DMS53 treated with DMSO at 0.1 percent for 48 hours (cell line): ENCODE measurements at regions not wholly inside any gene's neighbourhood (a gene's known extent, or its start where the extent isn't known, plus 50 kb on each side); places are given as distances from the start of the nearest gene placed in this dataset.
"Not testable (repeated sequence)": the region's sequence is repeated elsewhere in the genome, so short reads cannot be mapped to it uniquely, and the experiment has no call there.

Source experiments
- DNase-seq: peaks from one replicate; lab custom pipeline; 2025; ENCODE audit not compliant: unreplicated experiment; lab: John Stamatoyannopoulos, UW

GRCh38 chr7:45402480-45403218, 171.5 kb upstream of the ADCY1 start:
- DNase-seq = no peak

DNA sequence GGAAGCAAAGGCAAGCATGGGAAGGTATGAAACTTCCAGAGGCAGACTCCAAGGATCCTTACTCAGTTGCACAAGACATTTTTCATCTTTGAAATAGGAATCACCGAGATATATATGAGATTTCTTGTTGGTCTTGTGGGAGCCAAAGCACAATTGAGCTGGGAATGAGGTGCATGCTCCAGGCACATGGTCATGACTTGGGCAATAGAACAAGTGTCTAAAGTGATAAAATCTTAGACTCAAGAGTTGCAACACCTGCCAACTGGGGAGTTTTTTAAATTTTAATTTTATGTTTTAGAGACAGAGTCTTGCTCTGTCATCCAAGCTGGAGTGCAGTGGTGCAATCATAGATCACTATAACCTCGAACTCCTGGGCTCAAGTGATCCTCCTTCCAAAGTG, 169.5 kb upstream of the ADCY1 start:
- no peak for DNase-seq

DNA sequence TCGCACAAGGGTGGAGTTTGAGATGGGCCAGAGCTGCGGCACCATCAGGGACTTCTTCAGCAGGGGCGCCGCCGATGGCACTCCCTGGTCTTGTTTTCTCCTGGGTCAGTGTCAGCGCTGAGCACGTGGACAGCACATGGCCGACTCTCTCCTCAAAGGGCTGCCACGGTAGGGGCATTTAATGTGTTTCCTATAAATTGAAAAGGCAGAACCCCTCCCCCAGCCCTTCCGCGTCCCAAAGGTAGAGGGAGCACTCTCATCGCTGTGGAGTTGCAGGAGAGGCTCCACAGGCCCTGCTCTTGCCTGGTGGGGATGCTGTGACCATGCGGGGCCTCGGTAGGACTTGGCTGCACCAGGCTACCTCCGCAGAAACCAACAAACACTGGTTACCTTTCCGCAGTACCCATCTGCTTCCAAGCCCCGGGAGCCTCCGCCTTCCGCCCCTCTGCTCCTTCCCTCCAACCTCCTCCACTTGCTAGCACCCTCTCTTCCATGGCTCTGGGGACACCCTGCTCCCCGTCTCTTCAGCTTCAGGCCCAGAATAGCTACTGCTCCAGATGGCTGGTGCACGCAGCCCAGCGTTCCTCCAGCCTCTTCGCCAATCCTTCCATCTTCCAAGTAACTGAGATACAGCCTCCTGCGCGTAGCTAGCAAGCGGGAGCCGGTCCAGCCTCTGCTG, 166.3 kb upstream of the ADCY1 start:
- no peak for DNase-seq

DNA sequence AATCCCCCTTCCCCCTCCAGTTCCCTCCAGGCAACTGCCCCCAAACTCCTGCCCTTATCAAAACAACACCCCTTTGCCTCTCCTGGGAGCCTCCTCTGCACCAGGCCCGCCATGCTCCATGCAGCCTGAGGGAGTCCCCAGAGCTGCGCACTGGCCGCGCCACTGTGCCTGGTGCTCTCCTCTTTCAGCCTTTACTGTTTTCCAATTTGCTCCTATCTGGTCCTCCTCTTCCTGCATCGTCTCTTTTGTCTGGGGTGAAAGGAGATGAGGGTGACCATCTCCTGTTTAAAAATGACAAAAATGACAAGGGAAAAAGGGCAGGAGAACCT, 165.8 kb upstream of the ADCY1 start:
- DNase-seq = no peak

DNA sequence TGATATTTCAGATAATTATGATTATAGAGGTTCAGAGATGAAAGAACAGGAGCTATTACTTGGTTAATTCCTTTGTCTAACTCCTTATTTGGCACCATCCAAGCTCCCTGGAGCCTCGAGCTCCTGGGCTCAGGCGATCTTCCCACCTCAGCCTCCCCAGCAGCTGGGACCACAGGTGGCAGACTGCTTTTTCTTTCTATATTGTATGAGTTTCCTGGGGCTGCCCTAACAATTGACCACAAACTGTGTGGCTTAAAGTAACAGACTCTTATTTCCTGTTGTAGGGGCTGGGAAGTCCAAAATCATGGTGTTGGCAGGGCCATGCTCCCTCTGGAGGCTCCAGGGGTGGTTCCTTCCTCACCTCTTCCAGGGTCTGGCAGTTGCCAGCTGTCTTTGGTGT, 163.3 kb upstream of the ADCY1 start:
- no peak for DNase-seq

- no peak for DNase-seq
Measured at GRCh38 chr7:45413419-45413818, 160.7 kb upstream of the ADCY1 start.

- no peak for DNase-seq
Measured at GRCh38 chr7:45414226-45414625, 159.9 kb upstream of the ADCY1 start.

GRCh38 chr7:45415265-45415664, 158.9 kb upstream of the ADCY1 start:
- no peak for DNase-seq

GRCh38 chr7:45416846-45417245, 157.3 kb upstream of the ADCY1 start:
- DNase-seq = no peak

DNA sequence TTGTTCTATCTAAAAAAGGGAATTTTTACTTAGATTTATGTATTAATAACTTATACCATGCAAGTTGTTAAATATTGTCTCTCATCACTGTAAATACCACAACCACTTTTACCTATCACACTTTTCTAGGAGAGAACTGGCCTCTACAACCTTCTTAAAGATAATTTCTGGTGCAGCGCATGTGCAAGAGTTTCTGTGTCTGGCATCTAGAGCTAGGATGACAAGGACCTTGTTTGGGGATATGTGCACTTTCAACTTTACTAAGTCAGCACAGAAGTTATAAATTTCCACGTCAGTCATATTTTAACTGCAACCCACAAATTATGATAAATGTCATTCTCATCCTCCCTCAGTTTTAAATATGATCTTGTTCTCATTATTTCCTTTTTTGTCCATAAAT, 156.9 kb upstream of the ADCY1 start:
- DNase-seq = no peak

- DNase-seq = no peak
Measured at GRCh38 chr7:45417735-45418134, 156.4 kb upstream of the ADCY1 start.

GRCh38 chr7:45420843-45421495, 153.2 kb upstream of the ADCY1 start:
- DNase-seq = no peak

- no peak for DNase-seq
Measured at GRCh38 chr7:45421806-45422205, 152.4 kb upstream of the ADCY1 start.

DNA sequence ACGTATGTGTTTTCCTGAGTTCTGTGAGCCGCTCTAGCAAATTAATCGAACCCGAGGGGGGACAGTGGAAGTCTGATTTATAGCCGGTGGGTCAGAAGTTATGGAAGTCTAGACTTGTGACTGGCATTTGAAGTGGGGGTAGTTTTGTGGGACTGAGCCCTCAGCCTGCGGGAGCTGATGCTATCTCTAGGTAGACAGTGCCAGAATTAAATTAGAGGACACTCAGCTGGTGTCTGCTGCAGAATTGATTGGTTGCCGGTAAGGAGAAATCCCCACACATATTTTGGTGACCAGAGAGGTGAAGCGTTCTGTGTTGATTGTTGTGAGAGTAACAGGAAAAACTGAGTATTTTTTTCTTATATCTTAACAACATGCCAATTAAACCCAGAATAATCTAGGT, 143.8 kb upstream of the ADCY1 start:
- DNase-seq = no peak

DNA sequence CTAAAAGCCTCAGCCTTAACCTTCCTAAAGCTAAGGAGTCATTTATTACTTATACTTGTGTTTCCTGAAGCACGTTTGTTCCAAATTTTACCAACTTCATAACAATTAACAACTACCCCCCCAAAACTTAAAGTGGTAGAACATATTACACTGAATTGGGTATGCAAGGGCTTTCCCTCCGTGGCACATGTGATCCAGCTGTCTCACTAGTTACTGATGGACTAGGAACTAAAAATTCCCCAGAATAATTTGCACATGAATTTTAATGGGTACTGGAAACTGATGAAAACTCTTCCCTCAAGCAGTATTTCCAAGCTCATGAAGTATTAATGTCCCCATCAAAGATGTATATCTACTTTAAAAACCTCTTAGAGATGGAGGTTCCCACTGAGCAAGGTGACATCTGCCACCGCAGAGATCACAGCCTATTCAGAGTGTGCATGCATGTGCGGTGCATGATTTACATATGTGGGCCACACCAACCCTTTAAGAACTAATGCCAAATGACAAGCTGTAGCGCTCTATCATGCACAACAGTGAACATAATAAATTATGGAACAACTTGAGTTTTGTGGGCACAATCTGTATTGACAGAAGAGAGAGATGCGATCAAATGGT, 139.9 kb upstream of the ADCY1 start:
- no peak for DNase-seq

DNA sequence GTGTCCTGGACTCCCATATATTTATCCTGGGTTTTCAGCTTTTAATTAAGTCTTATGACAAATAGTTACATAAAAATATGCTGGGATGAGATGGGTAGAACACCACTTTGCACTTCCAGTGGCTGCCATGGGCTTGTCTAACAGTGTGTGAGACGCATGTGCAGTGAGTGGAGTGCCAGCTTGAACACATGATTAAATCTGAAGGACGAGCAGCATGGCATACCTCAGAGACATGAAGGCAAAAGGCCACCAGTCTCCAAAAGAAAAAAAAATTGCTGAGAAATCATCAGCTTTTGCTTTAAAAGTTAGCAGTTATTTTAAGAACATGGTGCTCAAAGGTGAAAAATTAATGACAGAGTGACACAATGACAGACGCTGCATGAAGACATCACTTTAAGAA, 139.0 kb upstream of the ADCY1 start:
- DNase-seq = no peak

GRCh38 chr7:45435846-45436245, 138.3 kb upstream of the ADCY1 start:
- no peak for DNase-seq

DNA sequence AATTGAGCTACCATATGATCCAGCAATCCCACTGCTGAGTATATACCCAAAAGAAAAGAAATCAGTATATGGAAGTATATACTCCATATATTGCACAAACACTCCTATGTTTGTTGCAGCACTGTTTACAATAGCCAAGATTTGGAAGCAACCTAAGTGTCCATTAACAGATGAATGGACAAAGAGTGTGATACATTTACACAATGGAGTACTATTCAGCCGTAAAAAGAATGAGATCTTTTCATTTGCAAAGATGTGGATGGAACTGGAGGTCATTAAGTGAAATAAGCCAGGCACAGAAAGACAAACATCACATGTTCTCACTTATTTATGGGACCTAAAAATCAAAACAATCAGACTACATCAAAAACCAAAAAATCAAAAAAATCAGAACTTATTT, 133.4 kb upstream of the ADCY1 start:
- DNase-seq = not testable (repeated sequence)

- DNase-seq = no peak
Measured at GRCh38 chr7:45443263-45443662, 130.9 kb upstream of the ADCY1 start.

DNA sequence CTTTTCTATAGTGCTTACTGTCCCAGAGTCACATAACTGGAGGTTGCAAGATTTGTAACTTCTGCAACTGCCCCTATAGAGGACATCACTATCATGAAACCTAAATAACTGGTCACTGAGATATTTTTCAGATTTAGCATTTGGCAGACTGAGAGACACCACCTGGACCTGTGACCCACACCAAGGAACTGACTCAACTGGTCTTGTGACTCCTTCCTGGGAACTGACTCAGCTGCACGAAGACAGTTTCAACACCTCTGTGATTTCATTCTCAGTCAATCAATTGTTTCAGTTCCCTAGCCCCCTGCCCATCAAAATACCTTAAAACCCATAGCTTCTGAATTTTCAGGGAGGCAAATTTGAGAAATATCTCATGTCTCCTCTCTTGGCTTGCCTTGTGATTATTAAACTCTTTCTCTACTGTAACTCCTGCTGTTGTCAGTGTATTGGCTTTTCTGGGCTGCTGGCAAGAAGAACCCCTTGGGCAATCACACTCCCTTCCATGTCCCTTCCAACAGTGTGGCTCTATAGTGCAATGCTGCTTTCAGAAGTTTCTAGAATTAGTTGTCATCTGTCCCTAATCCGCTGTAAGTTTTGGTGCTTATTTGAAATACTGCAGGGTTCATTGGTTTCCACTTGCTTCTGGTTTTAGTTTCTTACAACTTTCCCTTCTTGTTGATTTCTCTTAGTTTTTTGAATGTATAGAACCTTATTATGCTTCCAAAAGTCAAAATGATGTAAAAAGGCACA, 127.8 kb upstream of the ADCY1 start:
- DNase-seq = no peak

DNA sequence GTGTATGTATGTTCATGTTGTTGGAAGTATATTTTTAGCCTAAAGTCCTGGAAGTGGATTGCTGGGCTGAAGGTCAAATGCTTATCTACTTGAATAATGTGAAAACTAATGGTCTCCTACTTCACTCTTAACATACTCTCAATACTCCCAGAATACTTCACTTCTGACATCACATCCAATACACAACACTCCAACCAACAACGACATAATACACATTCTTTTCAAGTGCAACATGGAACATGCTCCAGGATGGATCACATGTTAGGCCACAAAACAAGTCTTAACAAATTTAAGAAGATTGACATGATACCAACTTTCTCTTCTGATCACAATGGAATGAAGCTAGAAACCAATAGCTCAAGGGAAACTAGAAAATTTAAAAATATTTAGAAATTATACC, 126.9 kb upstream of the ADCY1 start:
- DNase-seq = no peak
